ENCODE measurements at regions not wholly inside any gene's neighbourhood (a gene's known extent, or its start where the extent isn't known, plus 50 kb on each side); places are given as distances from the start of the nearest gene placed in this dataset.

DNA sequence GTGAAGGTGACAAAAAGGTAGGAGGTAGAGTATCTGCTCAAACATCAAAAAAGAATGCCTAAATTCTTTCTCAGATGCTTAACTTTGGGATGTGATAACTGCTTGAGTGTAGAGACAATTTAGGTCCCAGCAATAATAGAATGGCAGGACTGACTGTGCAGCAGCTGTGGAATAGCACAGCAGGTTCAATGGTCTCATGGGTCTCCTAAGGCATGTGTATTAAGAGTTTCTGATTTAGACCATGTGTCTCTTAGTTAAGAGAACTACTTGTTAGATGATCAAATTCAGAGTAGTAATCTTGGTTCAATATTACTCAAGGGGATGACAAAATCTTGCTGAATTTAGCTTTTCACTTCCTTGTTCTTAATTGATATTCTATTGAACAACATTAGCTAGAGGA is 72.0 kb downstream of the ALX1 start:
- DNase-seq (ENCODE audit: low read depth in 3 of 3, low spot score in 2 of 3): no peak

DNA sequence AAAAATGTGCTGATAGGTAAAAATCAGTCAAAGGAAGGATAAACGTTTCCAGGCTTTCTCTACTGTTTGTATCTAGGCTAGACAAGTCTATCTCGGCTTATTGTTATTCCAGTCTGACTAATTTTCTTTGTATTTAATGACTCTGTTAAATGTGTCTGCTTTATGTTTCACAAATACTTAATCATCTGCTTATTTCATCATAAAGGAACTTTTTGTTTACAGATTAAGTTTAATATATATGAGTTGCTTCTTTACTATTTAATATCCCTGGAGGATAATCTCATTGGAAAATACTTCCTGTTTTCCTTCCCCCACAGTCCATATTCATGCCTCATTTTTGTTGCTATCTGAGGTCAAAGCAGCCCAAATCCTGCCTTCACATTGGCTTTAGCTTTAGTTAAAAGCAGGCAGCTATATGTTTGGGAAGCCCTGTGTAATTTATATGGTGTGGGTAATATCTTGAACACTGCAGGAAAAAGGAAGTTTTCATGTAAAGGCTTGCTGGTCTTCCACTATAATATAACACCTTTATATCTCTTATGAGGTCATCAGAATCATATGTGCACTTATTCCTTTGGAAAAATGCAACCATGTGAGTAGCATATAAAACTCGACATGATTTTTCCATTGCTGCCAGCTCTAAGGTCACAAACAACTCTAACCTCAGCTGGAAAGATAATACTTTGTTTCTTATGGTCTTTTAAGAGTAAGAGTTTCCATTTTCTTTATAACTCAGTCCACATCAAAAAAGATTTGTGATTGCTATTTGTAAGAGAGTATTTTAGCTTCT is 76.8 kb downstream of the ALX1 start:
- no peak for DNase-seq (ENCODE audit: low read depth in 3 of 3, low spot score in 2 of 3)

DNA sequence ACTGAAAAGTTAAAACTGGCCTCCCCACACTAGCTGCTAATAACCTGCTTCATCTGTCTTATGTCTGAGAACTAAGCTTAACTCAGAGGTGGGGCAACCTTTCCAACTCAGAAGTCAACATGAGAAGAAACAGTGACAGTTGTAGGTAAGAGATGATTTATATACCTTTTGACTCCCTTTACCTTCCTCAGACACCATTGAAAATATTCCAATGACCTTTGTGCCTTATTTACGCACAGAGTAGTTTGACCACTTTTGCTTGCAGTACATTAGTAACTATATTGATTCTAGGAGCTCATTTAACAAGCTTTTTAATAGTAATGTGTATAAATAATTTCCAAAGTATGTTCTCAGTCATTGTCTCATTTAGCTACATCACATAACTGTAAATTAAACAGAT is 77.6 kb downstream of the ALX1 start:
- no peak for DNase-seq (ENCODE audit: low read depth in 3 of 3, low spot score in 2 of 3)

DNA sequence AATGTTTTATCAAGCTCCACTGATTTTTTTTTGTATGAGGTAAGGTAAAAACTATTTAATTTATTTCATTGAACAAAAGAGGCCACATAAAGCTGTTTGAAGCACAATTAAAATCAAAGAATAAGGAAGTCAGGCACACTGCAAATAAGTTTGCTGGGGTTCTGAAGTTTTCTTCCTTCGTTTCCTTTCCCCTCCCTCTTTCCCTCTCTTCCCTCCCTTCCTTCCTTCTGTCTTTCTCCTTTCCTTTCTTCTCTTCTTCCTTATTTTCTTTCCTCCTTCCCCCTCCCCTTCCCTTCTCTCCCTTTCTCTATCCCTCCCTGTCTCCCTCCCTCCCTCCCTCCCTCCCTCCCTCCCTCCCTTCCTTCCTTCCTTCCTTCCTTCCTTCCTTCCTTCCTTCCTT is 78.7 kb downstream of the ALX1 start:
- no peak for DNase-seq (ENCODE audit: low read depth in 3 of 3, low spot score in 2 of 3)

DNA sequence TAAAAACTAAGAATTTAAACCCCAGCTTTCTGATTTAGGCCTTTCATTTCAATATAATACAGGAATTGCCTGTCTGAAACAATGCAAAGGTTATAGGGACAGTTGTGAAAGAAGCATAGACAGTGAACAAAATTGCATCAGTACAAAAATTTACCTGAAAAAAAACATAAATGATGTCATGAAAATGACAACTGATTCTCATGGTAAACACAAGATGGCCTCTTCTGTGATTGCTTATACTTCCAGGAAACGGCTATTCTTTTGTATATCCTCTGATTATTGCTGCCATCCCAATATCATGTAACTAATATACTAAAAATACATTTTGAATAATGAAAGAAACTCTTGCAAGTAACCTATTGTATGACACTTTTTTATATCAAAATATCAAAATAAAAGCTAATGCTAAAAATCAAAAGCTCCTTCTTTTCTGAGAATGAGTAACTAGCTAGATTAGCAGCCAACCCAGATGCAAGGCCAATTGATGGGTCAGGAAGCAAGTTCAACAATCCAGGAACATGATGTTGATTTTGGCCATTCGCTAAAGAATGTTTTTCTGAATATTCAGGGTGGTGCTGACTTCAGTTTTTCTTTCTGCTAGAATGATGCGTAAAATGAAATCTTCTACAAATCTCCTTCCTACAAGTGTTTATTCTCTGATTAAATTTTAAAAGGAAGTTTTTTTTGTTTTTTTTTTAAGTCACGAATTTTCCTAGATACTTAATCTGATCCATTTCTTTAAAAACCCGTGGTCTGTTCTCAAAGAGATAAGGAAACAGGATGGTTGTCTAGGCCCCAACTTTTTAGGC is 83.6 kb downstream of the ALX1 start:
- DNase-seq (ENCODE audit: low read depth in 3 of 3, low spot score in 2 of 3): no peak

DNA sequence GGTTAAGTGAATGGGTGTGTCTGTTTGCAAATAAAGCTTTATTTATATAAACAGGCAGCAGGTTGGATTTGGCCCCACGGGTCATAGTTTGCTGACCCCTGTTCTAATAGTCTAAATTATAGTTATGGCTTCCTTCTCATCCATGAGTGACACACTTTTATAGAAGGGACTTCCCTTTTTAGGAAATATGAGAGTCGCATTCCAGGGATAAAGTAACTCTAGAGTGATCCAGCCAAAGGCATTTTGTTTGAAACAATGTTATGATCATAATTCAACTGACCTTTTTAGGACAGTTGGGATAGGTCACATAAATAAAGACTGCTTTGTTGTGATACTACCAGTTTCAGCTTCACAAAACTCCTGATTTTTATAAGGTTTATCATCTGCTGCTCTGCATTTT is 87.9 kb downstream of the ALX1 start:
- no peak for DNase-seq (ENCODE audit: low read depth in 3 of 3, low spot score in 2 of 3)

DNA sequence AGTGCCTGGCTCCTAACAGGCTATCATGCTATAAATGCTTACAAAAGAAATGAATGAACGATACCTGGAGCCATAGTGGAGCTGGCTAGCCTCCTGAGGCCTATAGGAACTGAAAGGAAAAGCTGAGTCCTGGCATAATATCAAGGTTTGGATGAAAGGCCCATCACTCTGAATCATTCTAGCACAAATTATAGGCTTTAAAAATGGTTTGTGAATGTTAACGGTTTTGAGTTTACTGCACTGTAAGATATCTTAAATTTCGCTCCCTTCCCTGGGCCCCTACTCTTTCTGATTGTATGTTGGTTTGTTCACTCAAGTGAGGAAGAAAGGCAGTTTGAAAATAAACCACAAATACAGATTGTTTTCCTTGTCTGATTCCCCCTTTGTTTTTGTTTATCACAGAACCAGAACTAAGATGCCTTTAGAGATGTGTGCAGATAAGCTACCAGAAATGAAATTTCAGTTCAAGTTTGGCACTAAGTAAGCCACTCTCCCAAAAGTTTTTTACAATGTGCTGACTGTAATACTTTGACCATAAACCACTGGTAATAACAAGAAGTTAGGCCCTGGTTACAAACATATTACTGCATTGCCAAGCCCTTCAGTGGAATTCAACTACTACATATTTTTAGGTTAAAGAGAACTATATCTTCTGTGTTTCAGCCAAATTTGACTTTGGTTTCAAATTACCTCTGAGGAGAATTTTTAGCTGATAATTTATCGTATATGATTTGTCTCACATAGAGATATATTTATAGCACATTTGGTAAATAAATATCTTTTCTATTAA is 89.5 kb downstream of the ALX1 start:
- no peak for DNase-seq (ENCODE audit: low read depth in 3 of 3, low spot score in 2 of 3)

DNA sequence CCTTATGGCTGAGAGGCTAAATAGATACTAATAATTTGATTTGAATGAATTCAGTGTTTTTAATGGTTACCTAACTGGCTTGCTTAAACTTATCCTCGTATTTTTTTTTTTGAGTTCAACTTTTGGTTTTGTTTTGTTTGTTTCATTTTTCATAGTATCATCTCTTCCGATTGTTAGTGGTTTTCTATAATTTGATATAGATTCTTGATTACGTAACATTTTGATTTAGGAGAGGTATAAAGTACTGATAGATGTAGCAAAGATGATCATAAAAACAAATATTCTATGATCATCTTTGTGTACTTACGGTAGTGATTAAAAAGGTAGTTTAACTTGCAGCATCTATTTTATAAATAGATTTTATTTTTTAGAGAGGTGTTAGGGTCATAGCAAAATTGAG is 93.0 kb downstream of the ALX1 start:
- no peak for DNase-seq (ENCODE audit: low read depth in 3 of 3, low spot score in 2 of 3)

DNA sequence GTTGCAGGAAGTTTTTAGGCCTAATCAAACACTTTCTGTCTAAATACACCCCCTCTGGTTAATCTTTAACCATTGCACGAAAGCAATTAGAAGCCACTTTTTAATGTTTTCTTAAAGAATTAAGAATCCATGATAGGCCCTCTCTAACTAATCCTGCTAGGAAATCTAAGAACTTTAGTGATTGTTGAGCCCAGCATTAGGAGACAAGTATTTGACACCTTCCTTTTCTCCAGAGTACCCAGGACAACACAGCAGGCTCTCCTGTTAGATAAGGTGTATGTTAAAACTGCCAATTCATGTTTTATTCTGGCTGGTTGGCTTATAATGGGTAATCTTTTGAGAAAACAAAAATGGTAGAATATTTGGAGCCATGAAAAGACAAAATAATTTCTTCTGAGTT is 95.0 kb downstream of the ALX1 start:
- no peak for DNase-seq (ENCODE audit: low read depth in 3 of 3, low spot score in 2 of 3)

DNA sequence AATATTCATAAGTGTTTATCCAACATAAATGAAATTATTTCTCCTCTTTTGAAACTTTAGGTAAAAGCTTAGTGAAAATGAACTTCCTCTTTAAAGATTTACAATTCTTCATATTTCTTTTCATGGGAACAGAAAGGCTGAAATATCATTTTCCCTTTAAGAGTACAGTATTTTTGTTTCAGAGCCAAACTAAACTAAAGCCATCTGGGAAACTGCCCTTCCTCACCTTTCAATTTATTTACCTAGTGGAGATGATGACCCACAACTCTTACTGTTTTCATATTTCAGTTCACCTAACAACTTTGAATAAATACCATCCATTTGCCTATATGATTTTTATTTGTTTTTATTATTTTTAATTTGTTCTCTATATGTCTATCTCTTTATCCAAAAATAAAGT is 105.4 kb downstream of the ALX1 start:
- no peak for DNase-seq (ENCODE audit: low read depth in 3 of 3, low spot score in 2 of 3)

DNA sequence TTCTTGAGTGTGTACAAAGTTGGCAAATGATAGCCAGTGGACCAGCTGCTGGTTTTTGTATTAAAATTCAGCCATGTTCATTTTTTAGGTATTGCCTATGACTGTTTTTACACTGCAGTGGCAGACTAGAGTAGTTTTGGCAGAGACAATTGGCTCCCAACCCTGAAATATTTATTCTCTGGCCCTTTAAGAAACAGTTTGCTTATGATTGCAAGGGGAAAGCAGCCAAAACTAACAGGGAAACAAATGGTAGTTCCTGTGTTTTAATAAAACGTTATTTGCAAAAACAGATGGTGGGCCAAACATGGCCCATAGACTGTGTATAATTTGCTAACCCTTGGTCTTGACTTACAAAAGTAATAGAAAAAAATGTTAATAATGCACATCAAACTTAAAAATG is 110.2 kb downstream of the ALX1 start:
- no peak for DNase-seq (ENCODE audit: low read depth in 3 of 3, low spot score in 2 of 3)

DNA sequence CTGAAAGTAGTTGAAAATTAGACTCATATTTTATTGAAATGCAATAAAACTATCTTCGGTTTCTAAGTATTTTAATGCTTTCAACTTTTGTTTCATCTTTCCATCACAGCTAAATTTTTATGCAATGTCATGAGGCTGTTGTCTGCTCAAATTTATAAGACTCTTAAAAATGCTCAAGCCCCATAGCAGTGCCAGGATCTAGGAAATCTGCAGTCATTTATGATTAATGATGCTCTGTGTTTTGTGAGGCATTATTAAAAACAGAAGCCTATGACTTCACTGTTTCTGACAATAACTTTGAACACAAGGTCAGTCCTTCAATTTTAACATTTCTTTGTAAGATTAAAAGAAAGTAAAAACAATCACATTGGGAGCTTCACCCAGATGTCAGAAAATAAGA is 112.5 kb downstream of the ALX1 start:
- DNase-seq (ENCODE audit: low read depth in 3 of 3, low spot score in 2 of 3): no peak

DNA sequence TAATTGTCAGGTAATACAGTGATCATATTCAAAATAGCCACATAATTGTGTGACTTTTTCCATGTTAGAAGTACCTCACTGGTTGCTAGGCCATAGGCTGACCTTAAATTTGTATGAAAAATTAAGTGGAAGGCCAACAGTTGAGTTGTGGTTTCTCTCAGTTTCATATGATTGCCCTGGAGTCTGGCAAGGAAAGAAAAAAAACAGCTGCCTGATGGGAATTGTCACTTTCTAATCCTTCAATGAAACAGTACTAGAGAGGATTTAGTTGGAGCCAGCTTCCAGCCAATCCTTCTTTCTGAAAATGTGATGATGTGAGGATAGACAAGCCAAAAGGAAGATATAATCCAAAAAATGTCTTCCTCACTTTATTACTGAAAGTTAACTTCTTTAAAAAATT is 113.6 kb downstream of the ALX1 start:
- no peak for DNase-seq (ENCODE audit: low read depth in 3 of 3, low spot score in 2 of 3)

DNA sequence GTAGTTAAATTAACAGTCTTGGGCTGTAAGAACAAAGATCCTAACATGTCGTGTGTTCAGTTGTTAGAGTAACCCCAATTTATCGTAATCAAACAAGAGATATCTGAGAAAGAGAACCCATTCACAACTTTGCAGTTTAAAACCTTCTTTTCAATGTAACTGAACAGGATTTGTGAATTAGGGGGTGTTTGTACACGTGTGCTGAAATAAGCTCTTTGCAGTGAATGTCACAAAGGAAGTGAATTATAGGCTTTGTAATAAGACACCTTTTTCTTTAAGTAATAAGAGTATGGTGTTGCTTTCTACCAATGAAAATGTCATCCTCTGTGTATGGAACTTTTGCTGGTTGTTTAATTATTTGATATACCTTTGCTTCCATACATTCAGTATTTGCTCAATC is 114.0 kb downstream of the ALX1 start:
- DNase-seq (ENCODE audit: low read depth in 3 of 3, low spot score in 2 of 3): no peak

DNA sequence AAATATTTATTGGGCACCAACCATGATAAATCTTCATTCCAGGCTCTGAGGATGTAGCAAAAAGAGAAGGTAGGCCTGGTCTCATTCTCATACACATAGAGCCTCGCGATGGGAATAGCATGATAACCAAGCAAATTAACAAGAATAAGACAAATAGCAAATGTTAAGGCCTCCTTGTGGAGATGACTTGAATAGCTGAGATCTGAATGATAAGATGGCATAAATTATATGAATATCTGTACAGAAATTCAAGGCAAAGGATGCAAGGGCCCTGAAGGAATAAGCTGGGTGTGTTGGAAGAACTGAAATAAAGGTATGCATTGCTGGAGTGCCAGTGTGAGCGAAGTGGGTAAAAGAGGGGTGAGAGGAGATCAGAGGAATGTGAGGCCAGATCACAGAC is 114.8 kb downstream of the ALX1 start:
- no peak for DNase-seq (ENCODE audit: low read depth in 3 of 3, low spot score in 2 of 3)

DNA sequence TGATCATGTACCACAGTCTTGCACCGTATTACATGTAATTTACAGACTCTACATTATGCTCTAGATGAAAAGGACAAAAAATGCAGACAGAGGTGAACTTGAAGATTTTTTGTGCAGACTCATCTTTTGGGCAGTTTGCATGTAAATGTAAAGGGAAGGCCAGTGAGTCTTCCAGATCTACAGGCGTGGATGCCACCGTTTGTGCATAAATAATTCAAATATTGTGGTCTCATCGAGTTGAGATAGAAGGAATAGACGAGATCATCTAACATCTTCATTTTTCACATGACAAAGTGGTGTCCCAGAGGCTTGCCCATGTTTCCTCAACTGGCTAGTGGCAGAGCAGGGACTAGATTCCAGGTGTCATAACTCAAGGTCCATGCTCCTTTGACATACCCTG is 125.2 kb downstream of the ALX1 start:
- no peak for DNase-seq (ENCODE audit: low read depth in 3 of 3, low spot score in 2 of 3)

DNA sequence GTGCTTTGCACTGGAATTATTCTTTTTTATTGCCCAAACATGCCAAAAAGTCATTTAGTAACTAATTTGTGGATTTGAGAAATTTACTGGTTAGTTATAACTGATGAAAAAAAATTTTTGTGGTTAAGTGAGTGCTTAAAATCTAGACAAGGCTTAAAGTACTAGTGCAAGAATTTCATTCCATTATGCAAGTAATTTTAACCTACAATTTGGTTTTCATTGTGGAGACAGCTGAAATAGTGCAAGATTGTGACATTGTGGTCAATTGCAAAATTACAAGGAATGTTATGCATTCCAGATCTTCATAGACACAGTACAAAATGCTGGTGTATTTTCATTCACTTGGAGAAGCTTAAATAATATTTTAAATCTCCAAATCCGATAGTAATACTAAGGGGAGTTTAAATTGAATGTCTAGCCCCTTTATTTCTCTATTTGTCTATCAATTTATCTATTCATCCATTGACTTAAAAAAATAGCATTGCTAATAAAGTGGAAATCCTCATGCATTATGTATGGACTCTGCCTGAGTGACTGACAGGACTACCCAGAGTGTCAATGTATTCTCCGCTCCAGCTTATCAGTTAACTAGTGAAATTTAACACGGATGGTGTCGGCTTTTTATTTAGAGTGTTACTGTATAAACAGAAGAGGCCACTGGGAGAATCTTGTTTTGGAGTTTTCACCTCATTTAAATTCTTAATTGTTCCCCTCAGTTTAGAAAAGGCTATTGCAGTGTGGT is 125.9 kb downstream of the ALX1 start:
- DNase-seq (ENCODE audit: low read depth in 3 of 3, low spot score in 2 of 3): no peak

DNA sequence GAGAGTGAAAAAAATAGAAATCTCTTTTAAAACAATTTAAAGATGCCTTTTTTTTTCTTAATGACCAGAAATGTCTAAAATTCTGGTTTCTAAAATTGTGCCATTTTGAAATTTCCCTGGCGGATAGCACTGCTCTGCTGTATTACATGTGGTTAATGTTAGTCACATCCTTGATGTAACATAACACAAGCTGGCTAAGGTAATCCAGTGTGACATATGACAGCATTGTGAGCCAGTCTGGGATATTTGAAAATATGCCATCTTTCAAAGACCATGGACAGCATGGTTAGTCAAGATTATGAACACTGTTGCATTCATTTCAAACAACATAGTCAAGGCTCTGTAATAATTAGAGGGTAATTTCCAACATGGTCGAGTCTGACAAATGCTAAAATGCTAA is 133.2 kb downstream of the ALX1 start:
- DNase-seq (ENCODE audit: low read depth in 3 of 3, low spot score in 2 of 3): no peak

DNA sequence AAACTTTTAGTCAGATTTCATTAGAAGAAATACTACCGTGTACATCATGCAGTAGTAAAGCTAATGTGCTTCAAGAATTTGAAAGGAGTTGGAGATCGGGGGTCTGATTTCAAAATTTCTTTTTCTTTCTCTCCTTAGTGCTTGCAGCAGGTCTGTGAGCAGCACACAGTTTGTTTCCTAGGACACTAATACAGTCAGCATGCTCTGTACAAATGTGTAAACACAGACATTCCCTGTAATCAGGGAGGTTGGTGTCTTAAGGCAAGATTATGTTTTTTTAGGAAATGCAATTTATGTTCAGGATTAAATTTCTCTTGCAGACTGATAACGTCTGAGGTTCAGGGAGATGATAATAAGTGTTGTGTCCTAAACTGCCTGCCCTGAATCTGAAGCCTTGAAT is 142.7 kb downstream of the ALX1 start:
- DNase-seq (ENCODE audit: low read depth in 3 of 3, low spot score in 2 of 3): no peak

DNA sequence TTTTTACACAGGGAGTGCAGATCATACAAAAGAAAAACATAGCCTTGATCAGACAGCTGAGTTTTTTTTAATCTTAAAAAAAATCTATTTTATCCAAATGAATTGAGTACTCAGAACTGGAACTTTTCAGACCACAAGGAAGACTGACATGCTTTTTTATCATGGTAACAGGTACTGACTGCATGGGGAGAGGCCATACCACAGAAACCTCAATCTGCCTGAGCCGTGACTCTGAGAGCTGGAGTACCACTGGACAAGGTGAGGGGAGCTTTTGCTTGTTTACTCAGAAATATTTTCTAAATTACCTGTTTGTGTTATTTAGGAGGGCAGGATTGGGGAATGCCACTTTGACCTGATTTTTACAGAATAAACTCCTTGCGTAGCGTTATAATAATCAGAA is 143.9 kb downstream of the ALX1 start:
- no peak for DNase-seq (ENCODE audit: low read depth in 3 of 3, low spot score in 2 of 3)
